GM19351 (cell line): ENCODE measurements at regions not wholly inside any gene's neighbourhood (a gene's known extent, or its start where the extent isn't known, plus 50 kb on each side); places are given as distances from the start of the nearest gene placed in this dataset.
"Not testable (repeated sequence)": the region's sequence is repeated elsewhere in the genome, so short reads cannot be mapped to it uniquely, and the experiment has no call there.

ENCODE experiments used
- ATAC-seq: cut with Tn5 transposase; IDR thresholded peaks from one replicate; pipeline ENCODE4 v1.9.1; 2021; ENCODE audit warnings: mild to moderate bottlenecking, moderate library complexity; ENCODE audit not compliant: unreplicated experiment

- ATAC-seq = no peak
Observed at GRCh38 chr12:92062539-92063493, 82.8 kb downstream of the BTG1 start.

GRCh38 chr12:92061061-92061460 lies 84.6 kb downstream of the BTG1 start:
- no peak for ATAC-seq

- ATAC-seq = no peak
Observed at GRCh38 chr12:92059960-92060359, 85.7 kb downstream of the BTG1 start.

- peak; percentile 66 for ATAC-seq
Observed at GRCh38 chr12:92058664-92059063, 87.0 kb downstream of the BTG1 start.

- ATAC-seq = not testable (repeated sequence)
Observed at GRCh38 chr12:92056756-92057155, 88.9 kb downstream of the BTG1 start.

GRCh38 chr12:92056290-92056689 lies 89.4 kb downstream of the BTG1 start:
- ATAC-seq = no peak

- ATAC-seq = no peak
Observed at GRCh38 chr12:92055877-92056276, 89.8 kb downstream of the BTG1 start.

GRCh38 chr12:92051441-92051840 lies 94.2 kb downstream of the BTG1 start:
- ATAC-seq = no peak

GRCh38 chr12:92049403-92049802 lies 96.2 kb downstream of the BTG1 start:
- peak; percentile 87 for ATAC-seq

- ATAC-seq = no peak
Observed at GRCh38 chr12:92047393-92047826, 98.2 kb downstream of the BTG1 start.

GRCh38 chr12:92046557-92047392 lies 98.9 kb downstream of the BTG1 start:
- ATAC-seq = no peak

GRCh38 chr12:92045852-92046251 lies 99.8 kb downstream of the BTG1 start:
- no peak for ATAC-seq

- no peak for ATAC-seq
Observed at GRCh38 chr12:92044435-92044834, 101.2 kb downstream of the BTG1 start.

GRCh38 chr12:92042791-92043531 lies 102.7 kb downstream of the BTG1 start:
- no peak for ATAC-seq

GRCh38 chr12:92041742-92042141 lies 103.9 kb downstream of the BTG1 start:
- ATAC-seq = no peak

- ATAC-seq = no peak
Observed at GRCh38 chr12:92039046-92039445, 106.6 kb downstream of the BTG1 start.

GRCh38 chr12:92038476-92038875 lies 107.2 kb downstream of the BTG1 start:
- no peak for ATAC-seq

GRCh38 chr12:92036771-92037453 lies 108.7 kb downstream of the BTG1 start:
- no peak for ATAC-seq

GRCh38 chr12:92036061-92036620 lies 109.5 kb downstream of the BTG1 start:
- no peak for ATAC-seq

GRCh38 chr12:92035477-92035876 lies 110.2 kb downstream of the BTG1 start:
- no peak for ATAC-seq
